AG04450 (cell line): ENCODE measurements at regions not wholly inside any gene's neighbourhood (a gene's known extent, or its start where the extent isn't known, plus 50 kb on each side); places are given as distances from the start of the nearest gene placed in this dataset.
"Not testable (repeated sequence)": the region's sequence is repeated elsewhere in the genome, so short reads cannot be mapped to it uniquely, and the experiment has no call there.

Experiments
- CTCF ChIA-PET: fragments of 300-600, 350-600 bp; formaldehyde crosslinking; extraction: SDS; loops from one replicate; lab custom pipeline; 2022; ENCODE audit warnings: antibody characterized with exemption, inconsistent platforms; lab: Charles Lee
- POLR2A ChIA-PET: fragments of 350-600 bp; formaldehyde crosslinking; extraction: SDS; loops from one replicate; lab custom pipeline; 2021; ENCODE audit warnings: antibody characterized with exemption, inconsistent platforms; lab: Yijun Ruan, JAX
- DNase-seq: peaks from one replicate; pipeline ENCODE4 v3.0.0-alpha.2; 2011; ENCODE audit warnings: low read depth, low spot score
- H3K27ac ChIP-seq: one replicate; pipeline ENCODE4 v1.5.1; 2012; ENCODE audit warnings: low read depth, low read length, control low read depth
- H3K27me3 ChIP-seq: one replicate; pipeline ENCODE4 v1.6.0; 2012; ENCODE audit warnings: low read length; ENCODE audit not compliant: control insufficient read depth, insufficient read depth
- H3K4me3 ChIP-seq: 2 replicates; pipeline ENCODE4 v1.5.1; 2011; ENCODE audit warnings: mild to moderate bottlenecking, low read depth, low read length, control low read depth
- H3K9me3 ChIP-seq: 2 replicates; pipeline ENCODE4 v1.5.1; 2012; ENCODE audit warnings: low read length; ENCODE audit not compliant: control insufficient read depth, insufficient read depth
- TF ChIP-seq, protein P1 (sequence below): IDR thresholded peaks from 2 replicates; pipeline ENCODE4 v1.5.1; 2011; ENCODE audit warnings: low read depth, low read length, control low read depth, inconsistent platforms

DNA sequence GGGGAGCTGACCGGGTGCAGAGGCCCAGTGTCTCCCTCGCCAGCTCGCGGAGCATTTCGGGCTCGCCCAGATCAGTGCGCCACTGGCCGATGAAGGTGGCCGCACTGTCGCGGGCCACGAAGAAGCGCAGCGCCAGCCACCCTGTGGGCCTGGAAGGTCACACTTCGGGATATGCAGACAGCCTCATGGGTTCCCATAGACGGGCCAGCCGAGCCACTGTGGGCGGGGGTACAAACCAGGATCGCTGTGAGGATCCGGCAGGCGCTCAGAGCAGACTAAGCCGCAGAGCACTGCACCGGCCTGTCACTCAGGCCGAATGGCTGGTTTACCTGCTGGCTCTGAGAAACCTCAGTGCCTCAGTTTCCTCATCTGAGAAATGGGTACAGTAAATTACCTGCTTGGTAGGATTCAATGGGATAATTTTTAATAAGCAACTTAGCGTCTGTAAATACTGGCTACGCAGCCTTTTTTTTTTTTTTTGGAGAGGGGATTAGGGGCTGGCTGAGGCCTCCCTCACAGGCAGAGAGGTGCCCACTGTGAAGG, 64.0 kb upstream of the IGFBPL1 start:
- H3K9me3 ChIP-seq, result peaks cover 4% of the 10 kb centered on the region; the same call in 1 of the 2 replicates
- no peak overlapping the region for H3K4me3 ChIP-seq
- POLR2A ChIA-PET, result no interaction called here
- no peak for DNase-seq
- H3K27ac ChIP-seq, result no peak overlapping the region
- peaks cover 4% of the 10 kb centered on the region for H3K27me3 ChIP-seq
- TF ChIP-seq, protein P1, sequence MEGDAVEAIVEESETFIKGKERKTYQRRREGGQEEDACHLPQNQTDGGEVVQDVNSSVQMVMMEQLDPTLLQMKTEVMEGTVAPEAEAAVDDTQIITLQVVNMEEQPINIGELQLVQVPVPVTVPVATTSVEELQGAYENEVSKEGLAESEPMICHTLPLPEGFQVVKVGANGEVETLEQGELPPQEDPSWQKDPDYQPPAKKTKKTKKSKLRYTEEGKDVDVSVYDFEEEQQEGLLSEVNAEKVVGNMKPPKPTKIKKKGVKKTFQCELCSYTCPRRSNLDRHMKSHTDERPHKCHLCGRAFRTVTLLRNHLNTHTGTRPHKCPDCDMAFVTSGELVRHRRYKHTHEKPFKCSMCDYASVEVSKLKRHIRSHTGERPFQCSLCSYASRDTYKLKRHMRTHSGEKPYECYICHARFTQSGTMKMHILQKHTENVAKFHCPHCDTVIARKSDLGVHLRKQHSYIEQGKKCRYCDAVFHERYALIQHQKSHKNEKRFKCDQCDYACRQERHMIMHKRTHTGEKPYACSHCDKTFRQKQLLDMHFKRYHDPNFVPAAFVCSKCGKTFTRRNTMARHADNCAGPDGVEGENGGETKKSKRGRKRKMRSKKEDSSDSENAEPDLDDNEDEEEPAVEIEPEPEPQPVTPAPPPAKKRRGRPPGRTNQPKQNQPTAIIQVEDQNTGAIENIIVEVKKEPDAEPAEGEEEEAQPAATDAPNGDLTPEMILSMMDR, result no peak
- CTCF ChIA-PET, result no interaction called here

DNA sequence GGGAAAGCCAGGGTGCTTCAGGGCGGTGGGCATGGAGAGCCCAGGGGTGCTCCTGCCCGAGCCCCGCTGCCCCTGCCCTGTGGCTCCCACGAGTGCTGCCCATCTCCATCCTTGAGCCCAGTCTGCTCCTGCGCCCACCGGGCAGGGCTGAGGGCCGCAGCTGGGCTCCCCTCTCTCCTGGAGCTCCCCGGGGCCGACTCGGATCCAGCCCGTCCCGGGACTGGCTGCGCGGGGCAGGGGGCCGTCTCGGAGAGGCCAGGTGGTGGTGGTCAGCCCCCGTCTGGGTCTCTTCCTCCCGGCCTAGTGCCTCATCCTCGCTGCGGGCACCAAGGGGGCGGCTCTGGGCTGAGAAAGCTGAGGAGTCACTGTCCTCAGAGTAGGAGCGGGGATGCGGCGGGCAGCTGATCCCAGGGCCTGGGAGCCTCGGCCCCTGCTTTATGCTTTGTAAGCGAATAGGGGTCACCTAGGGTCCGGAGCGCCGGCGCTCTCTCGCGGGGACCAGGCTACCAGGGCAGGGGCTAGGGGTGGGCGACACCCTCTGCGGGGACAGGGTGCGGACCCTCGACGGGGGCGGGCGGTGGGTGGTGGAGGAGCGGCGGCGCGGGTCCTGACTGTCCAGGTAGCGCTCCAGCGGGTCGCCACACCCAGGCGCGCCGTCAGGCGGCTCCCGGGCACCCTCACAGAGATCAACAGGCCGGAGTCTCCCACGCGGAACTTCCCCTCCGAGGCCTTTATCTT, 63.3 kb upstream of the IGFBPL1 start:
- H3K4me3 ChIP-seq, POLR2A ChIA-PET, H3K27ac ChIP-seq, H3K9me3 ChIP-seq, CTCF ChIA-PET, DNase-seq, H3K27me3 ChIP-seq: not testable (repeated sequence)

DNA sequence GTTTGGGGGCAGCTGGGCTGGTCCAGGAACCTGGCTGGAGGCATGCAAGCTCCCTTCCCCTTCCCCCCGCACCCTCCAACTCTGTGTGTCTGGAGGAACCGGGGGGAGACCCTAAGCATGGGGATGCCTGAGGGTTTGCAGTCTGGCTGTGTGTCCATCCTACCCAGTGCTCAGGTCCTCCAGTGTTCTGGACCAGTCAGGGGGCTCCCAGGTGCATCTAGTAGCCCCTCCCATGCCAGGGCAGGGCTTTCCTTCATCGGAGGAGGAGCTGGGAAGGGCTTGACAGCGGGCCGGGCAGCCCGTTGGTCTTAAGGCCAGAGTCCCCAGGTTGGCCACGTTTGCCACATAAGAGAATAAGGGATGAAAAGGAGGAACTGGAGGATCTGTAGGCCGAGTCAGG, 62.6 kb upstream of the IGFBPL1 start:
- peaks cover 4% of the 10 kb centered on the region for H3K27me3 ChIP-seq
- ChIA-PET CTCF (no interaction called here), POLR2A (no interaction called here)
- peaks cover 4% of the 10 kb centered on the region; the same call in 1 of the 2 replicates for H3K9me3 ChIP-seq
- TF ChIP-seq, protein P1, result no peak
- no peak overlapping the region for H3K27ac ChIP-seq
- DNase-seq, result no peak
- H3K4me3 ChIP-seq, result no peak overlapping the region

DNA sequence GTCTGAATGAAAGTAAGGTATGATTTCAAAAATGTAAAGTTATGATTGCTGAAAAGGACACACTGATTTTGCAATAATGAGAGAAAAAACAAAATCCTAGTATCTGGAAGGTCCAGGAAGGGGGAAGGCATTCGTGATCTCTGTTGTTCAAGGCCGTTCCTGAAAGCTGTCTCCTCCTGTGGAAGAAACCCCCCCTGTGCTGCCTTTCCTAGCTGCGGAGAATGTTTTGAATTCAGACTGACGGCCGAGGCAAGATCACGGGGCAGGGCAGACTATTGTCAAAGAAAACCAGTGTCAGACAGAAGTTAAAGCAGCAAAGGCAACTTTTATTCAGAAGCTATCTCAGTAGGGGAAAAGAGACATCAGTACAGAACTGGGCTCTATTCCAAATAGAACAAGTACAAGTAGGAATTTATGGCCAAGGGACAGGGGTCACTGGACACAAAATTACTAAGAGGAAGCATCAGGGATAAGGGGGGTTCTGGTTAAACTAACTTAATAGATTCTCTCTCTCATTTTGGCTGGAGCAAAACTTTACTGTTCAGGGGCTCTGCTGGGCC, 61.9 kb upstream of the IGFBPL1 start:
- H3K27ac ChIP-seq, result no peak overlapping the region
- CTCF ChIA-PET, result no interaction called here

DNA sequence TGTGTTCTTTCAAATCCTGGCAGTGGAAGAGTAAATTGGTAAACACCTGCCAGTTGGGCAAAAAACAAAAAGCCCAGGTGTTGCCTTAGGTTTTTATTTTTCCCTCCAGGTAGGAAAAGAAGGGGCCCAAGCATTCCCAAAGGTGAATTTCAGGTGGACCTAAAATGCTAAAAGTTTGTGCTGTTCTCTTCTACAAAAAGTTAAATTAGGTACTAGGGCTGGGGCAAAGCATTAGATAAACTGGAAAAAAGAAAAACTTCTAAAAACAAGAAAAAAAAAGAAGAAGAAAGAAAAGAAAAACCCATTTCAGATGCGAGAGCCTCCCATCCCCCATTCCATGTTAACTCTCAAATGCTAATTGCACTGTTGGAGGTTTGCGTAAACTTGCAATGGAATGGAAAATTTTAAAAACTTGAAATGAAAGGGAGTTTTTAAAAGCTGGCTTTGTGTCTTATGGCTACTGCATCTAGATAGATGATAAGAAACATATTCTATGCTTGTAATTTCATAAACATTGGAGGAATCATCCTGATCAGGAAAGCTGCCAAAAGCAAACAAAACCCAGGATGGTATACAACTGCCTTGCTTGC, 59.9 kb upstream of the IGFBPL1 start:
- POLR2A ChIA-PET, CTCF ChIA-PET, H3K4me3 ChIP-seq, DNase-seq, H3K27ac ChIP-seq, H3K9me3 ChIP-seq, H3K27me3 ChIP-seq: not testable (repeated sequence)

More for the DNA sequence above, 61.9 kb upstream of the IGFBPL1 start:
- Histone ChIP-seq H3K4me3 (no peak overlapping the region), H3K9me3 (peaks cover 4% of the 10 kb centered on the region; the same call in 1 of the 2 replicates), H3K27me3 (peaks cover 4% of the 10 kb centered on the region)
- POLR2A ChIA-PET, result no interaction called here
- TF ChIP-seq, protein P1, result no peak
- DNase-seq, result no peak
